ENCODE measurements at regions not wholly inside any gene's neighbourhood (a gene's known extent, or its start where the extent isn't known, plus 50 kb on each side); places are given as distances from the start of the nearest gene placed in this dataset.

GRCh38 chr11:22037505-22037904, 155.4 kb upstream of the ANO5 start (continued):
- TF ChIP-seq USF1 (IDR thresholded peaks at IDR 0.05; ENCODE audit: borderline replicate concordance, low read depth) = no peak

- ChIA-PET POLR2A (no interaction called here), CTCF (no interaction called here)
- no peak for DNase-seq
- Histone ChIP-seq H3K4me3 (ENCODE audit: low read depth in 2 of 2, low read length in 1 of 2) (no peak overlapping the region), H3F3A (replicated peaks; ENCODE audit: insufficient read depth) (no peaks in the 10 kb centered on the region), H3K4me2 (no peak overlapping the region), H3K9ac (no peak overlapping the region), H3K9me2 (no peaks in the 10 kb centered on the region), H3K27ac (ENCODE audit: low read depth in 2 of 2, low read length in 1 of 2) (no peak overlapping the region), H3K4me1 (ENCODE audit: control insufficient read depth in 1 of 2, insufficient read depth in 2 of 2, low read depth in 1 of 2, low read length in 1 of 2) (no peaks in the 10 kb centered on the region), H3K9me3 (no peaks in the 10 kb centered on the region), H3K36me3 (replicated peaks in 1 of 2; ENCODE audit: control insufficient read depth in 1 of 2, insufficient read depth in 2 of 2, low read length in 1 of 2) (no peaks in the 10 kb centered on the region), H3K79me2 (ENCODE audit: insufficient read depth) (no peaks in the 10 kb centered on the region), H4K20me1 (ENCODE audit: insufficient read depth) (no peaks in the 10 kb centered on the region), H3K27me3 (ENCODE audit: insufficient read depth) (no peaks in the 10 kb centered on the region), H2AFZ (ENCODE audit: low read depth) (no peak overlapping the region)
- TF ChIP-seq ELF1 (IDR thresholded peaks at IDR 0.05) (no peak), TCF12 (IDR thresholded peaks at IDR 0.05) (no peak), RAD21 (IDR thresholded peaks at IDR 0.05; ENCODE audit: low read length) (no peak), CTCF (IDR thresholded peaks at IDR 0.05) (no peak), MXI1 (IDR thresholded peaks at IDR 0.05; ENCODE audit: low read depth, low read length) (no peak), EZH2phosphoT487 (IDR thresholded peaks at IDR 0.05; ENCODE audit: borderline replicate concordance, low read depth) (no peak), MEF2A (IDR thresholded peaks at IDR 0.05; ENCODE audit: borderline replicate concordance, low read depth) (no peak), PBX3 (IDR thresholded peaks at IDR 0.05) (no peak), POLR2AphosphoS5 (IDR thresholded peaks at IDR 0.05; ENCODE audit: low read depth, low read length) (no peak), EP300 (IDR thresholded peaks at IDR 0.05; ENCODE audit: borderline replicate concordance in 1 of 2, low read depth in 1 of 2, low read length in 1 of 2) (no peak), SIN3A (IDR thresholded peaks at IDR 0.05; ENCODE audit: borderline replicate concordance, low read depth, low read length) (no peak), NRF1 (IDR thresholded peaks at IDR 0.05; ENCODE audit: low read depth, low read length) (no peak), YY1 (IDR thresholded peaks at IDR 0.05; ENCODE audit: low read depth) (no peak), SMC3 (IDR thresholded peaks at IDR 0.05; ENCODE audit: low read depth, low read length) (no peak), MAX (IDR thresholded peaks at IDR 0.05; ENCODE audit: low read depth) (no peak), TEAD4 (IDR thresholded peaks at IDR 0.05; ENCODE audit: borderline replicate concordance, insufficient read depth) (no peak), RFX5 (IDR thresholded peaks at IDR 0.05; ENCODE audit: low read length) (no peak)
- WGBS (ENCODE audit: low lambda C conversion rate) = 7% methylated on average over 2 of the region's 2 CpGs
These were observed 151.8 kb upstream of the ANO5 start for GRCh38 chr11:22041039-22041438.
